IPS-18c (cell line): ENCODE measurements at regions not wholly inside any gene's neighbourhood (a gene's known extent, or its start where the extent isn't known, plus 50 kb on each side); places are given as distances from the start of the nearest gene placed in this dataset.
"Not testable (repeated sequence)": the region's sequence is repeated elsewhere in the genome, so short reads cannot be mapped to it uniquely, and the experiment has no call there.

Source experiments
- H3K4me3 ChIP-seq: 2 replicates; pipeline ENCODE4 v1.7.0; 2013; ENCODE audit warnings: low read depth, mild to moderate bottlenecking, low read length, moderate library complexity; ENCODE audit not compliant: insufficient read depth
- H3K9me3 ChIP-seq: one replicate; pipeline ENCODE4 v1.6.1; 2013; ENCODE audit warnings: mild to moderate bottlenecking, low read length, moderate library complexity; ENCODE audit not compliant: control insufficient read depth, insufficient read depth

DNA sequence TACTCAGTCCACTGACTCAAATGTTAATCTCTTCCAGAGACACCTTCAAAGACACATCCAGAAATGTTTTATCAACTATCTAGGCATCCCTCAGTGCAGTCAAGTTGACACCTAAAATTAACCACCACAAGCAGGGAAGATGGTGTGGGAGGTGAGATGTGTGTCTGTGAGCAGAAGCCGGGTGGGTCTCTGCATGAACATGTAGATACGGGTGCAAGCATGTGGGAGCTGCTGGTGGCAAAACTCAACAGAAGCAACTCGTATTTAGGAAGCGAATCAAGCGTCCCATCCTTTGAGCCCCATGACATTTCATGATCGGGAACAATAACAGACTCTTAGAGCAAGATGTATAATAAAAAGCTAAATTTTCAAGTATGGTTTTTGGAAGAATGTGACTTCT lies 110.0 kb upstream of the C14orf180 start:
- H3K4me3 ChIP-seq = no peak overlapping the region
- no peaks in the 10 kb centered on the region for H3K9me3 ChIP-seq

DNA sequence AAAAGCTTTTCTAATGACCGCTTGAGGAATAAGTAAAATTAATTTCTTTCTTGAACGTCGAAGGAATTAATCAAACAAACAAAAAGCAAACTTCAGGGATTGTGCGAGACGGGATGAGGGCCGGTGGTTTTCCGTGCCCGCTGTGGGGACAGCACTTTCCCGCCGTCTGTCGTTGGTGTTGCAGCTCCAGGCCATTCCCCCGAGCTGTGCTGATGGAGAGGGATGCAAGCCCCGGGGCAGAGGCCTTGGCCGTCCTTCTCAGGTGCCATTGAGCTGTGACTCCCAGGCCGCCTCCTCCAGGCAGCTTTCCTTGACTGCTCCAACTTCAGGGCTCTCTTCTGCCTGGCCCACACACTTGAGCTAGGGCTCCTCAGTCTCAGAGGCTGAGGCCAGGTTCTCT lies 109.0 kb upstream of the C14orf180 start:
- Histone ChIP-seq H3K4me3 (no peak overlapping the region), H3K9me3 (no peaks in the 10 kb centered on the region)

GRCh38 chr14:104471114-104471513 lies 108.5 kb upstream of the C14orf180 start:
- H3K4me3 ChIP-seq = no peak overlapping the region
- no peaks in the 10 kb centered on the region for H3K9me3 ChIP-seq

GRCh38 chr14:104472073-104472472 lies 107.5 kb upstream of the C14orf180 start:
- Histone ChIP-seq H3K9me3 (no peaks in the 10 kb centered on the region), H3K4me3 (no peak overlapping the region)

GRCh38 chr14:104472536-104473243 lies 106.9 kb upstream of the C14orf180 start:
- no peaks in the 10 kb centered on the region for H3K9me3 ChIP-seq
- H3K4me3 ChIP-seq = no peak overlapping the region; the same call in 1 of the 2 replicates

DNA sequence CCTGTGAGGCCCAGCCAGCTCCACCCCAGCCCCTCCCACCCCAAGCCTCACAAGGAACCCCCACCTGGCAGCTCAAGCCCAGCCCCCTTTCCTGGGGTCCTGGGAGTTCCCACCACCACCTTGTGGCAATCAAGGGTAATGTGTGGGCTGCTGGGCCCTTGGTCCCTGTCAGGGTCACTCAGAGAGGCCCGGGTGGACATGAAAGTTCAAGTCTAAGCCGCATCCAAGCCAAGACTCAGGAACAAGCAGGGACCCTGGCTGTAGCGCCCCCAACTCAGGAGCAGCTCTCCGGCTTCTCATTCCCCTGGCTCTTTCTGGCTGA lies 106.4 kb upstream of the C14orf180 start:
- no peaks in the 10 kb centered on the region for H3K9me3 ChIP-seq
- H3K4me3 ChIP-seq = no peak overlapping the region

DNA sequence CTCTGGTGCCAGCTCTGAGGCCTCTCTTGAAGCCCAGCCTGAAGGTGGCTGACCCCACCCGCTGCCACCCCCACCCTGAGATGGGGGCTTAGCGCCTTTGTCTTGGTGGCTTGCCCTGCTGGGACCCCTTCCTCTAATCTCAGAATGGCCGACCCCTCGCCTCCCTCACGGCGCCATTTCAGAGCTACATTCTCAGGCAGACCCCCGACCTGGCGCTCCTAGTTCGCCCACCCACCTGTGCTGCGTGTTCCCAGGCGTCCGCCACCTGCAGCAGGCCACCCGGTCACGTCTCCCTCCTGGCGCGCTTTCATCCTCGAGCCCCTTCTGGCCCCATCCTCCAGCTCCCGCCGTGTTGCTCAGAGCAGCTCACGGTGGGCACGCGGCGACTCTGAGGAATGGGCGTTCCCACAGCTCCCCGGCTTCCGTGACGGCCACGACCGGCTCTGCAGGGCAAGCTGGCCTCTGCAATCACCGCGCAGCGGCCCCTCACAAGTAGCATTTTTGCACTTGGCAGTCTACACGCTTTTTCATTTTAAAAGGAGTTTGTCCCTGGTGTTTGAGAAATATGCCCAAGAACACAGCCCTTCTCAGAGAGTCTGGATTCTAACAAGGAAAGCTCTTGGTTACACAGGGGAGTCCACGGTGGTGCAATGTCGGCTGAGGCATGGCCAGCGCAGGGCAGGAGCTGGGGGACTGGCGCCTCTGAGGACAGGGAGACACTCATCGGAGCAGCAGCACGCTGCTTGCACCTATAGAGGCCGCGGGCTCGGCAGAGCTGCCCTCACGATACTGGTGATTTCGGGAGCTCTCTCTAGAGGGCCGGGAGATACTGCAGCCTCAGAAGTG lies 105.7 kb upstream of the C14orf180 start:
- no peak overlapping the region for H3K4me3 ChIP-seq
- peaks cover 1% of the 10 kb centered on the region for H3K9me3 ChIP-seq

- Histone ChIP-seq H3K4me3 (no peak overlapping the region), H3K9me3 (peaks cover 2% of the 10 kb centered on the region)
Observed at GRCh38 chr14:104474495-104475213, 104.9 kb upstream of the C14orf180 start.

DNA sequence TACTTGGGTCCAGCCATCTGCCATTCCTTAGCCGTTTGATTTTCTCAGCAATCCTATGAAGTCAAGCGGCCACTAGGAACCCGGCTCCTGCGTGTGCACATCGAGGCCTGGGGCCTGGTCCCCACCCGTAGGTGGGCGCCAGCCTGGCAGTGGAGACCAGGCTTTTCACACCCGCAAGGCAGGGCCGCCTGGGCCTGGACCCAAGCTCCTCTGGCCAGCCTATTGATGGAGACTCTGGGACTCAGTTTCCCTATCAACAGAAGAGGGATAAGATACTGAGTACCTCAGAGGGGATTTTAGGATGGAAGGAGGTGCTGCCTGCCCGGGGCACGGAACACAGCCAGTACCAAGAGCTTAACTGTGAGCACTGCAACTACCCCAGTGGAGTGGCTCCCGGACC lies 104.3 kb upstream of the C14orf180 start:
- H3K4me3 ChIP-seq = no peak overlapping the region
- peaks cover 2% of the 10 kb centered on the region for H3K9me3 ChIP-seq

- H3K4me3 ChIP-seq = no peak overlapping the region
- peaks cover 2% of the 10 kb centered on the region for H3K9me3 ChIP-seq
Observed at GRCh38 chr14:104475802-104476201, 103.8 kb upstream of the C14orf180 start.

DNA sequence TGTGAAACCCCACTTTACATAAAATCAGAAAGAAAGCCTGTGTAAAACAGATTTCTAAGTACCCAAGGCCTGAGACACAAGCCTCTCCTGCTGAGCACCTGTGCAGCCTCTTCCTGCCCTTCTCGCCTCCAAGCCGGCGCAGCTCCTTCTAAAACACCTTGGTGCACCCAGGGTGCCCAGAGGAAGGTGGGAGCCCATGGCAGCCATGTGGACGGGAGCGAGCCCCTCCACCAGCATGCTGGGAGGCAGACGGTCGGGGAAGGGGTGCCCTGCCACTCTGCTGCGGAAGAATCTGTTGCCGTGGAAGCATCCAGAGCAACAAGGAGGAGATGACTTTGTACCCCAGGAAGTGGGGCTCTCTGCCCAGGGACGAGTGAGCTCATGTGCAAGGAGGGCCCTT lies 103.1 kb upstream of the C14orf180 start:
- H3K4me3 ChIP-seq = no peak overlapping the region
- peaks cover 3% of the 10 kb centered on the region for H3K9me3 ChIP-seq

DNA sequence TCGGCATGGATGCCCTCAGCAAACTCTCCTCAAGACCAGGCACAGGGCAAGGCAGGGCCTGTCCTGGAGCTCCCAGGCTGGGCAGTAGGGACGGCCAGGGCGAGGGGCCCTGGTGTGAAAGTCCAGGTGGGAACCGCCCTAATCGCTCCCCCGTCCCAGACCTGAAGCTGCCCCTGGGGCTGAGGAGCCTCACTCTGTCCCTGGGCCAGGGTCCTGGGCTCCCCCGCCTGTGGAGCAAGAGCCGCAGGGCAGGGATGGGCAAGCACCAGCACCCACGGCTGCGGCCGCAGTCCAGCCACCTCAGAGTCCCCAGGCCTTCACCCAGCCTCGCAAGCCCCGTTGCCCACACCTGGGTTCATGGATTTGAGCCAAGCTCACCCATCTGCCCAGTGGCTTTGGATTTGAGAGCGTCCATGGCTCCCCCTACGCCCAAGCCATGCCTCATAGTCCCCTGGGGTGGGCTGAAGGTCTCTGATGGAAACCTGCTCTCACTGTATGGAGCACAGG lies 102.4 kb upstream of the C14orf180 start:
- H3K4me3 ChIP-seq = no peak overlapping the region
- peaks cover 6% of the 10 kb centered on the region for H3K9me3 ChIP-seq

GRCh38 chr14:104477666-104478380 lies 101.7 kb upstream of the C14orf180 start:
- peaks cover 6% of the 10 kb centered on the region for H3K9me3 ChIP-seq
- no peak overlapping the region for H3K4me3 ChIP-seq

- peaks cover 6% of the 10 kb centered on the region for H3K9me3 ChIP-seq
- H3K4me3 ChIP-seq = no peak overlapping the region
Observed at GRCh38 chr14:104478656-104479055, 100.9 kb upstream of the C14orf180 start.

GRCh38 chr14:104479901-104480300 lies 99.7 kb upstream of the C14orf180 start:
- Histone ChIP-seq H3K4me3 (no peak overlapping the region), H3K9me3 (peaks cover 6% of the 10 kb centered on the region)

DNA sequence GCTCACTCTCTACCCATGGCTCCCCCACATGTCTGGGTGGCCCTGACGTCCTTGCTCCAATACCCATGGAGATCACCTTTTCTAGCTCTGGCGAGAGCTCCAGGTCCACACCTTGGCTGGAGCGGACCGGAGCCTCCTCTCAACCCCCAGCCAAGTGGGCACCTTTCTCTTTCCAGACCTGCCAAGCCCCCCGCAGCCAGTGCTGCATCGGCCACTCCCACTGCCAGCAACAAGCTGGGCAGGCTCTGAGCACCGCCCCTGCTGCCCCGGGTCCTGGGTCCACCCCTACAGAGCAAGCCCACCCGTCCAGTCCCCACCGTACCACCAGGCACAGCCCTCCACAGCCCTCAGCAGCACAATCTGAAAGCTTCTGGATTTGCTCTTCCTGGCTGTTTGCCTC lies 98.2 kb upstream of the C14orf180 start:
- H3K4me3 ChIP-seq = no peak overlapping the region
- H3K9me3 ChIP-seq = peaks cover 6% of the 10 kb centered on the region

DNA sequence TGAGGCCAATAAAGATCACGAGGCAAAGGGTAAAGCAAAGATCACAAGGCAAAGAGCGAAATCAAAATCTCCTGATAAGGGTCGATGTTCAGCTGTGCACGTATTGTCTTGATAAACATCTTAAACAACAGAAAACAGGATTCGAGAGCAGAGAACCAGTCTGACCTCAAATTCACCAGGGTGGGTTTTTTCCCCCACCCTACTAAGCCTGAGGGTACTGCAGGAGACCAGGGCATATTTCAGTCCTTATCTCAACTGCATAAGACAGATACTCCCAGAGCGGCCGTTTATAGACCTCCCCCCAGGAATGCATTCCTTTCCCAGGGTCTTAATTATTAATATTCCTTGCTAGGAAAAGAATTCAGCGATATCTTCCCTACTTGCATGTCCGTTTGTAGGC lies 97.5 kb upstream of the C14orf180 start:
- not testable (repeated sequence) for H3K9me3 ChIP-seq, H3K4me3 ChIP-seq
